ENCODE measurements at regions not wholly inside any gene's neighbourhood (a gene's known extent, or its start where the extent isn't known, plus 50 kb on each side); places are given as distances from the start of the nearest gene placed in this dataset.
"Not testable (repeated sequence)": the region's sequence is repeated elsewhere in the genome, so short reads cannot be mapped to it uniquely, and the experiment has no call there.

GRCh38 chr22:47432683-47433082 lies 670.2 kb downstream of the TBC1D22A start:
- in situ Hi-C loops (cut with HindIII; ENCODE audit: low sequenced_read_pairs), result no loop called here

GRCh38 chr22:47423861-47424820 lies 661.7 kb downstream of the TBC1D22A start:
- in situ Hi-C loops (cut with HindIII; ENCODE audit: low sequenced_read_pairs), result no loop called here

GRCh38 chr22:47423266-47423665 lies 660.8 kb downstream of the TBC1D22A start:
- in situ Hi-C loops (cut with HindIII; ENCODE audit: low sequenced_read_pairs), result no loop called here

- in situ Hi-C loops (cut with HindIII; ENCODE audit: low sequenced_read_pairs), result no loop called here
These were observed 660.3 kb downstream of the TBC1D22A start for GRCh38 chr22:47422736-47423135.

- in situ Hi-C loops (cut with HindIII; ENCODE audit: low sequenced_read_pairs), result no loop called here
These were observed 659.4 kb downstream of the TBC1D22A start for GRCh38 chr22:47421846-47422245.

- in situ Hi-C loops (cut with HindIII; ENCODE audit: low sequenced_read_pairs), result no loop called here
These were observed 657.8 kb downstream of the TBC1D22A start for GRCh38 chr22:47420211-47420610.

GRCh38 chr22:47419239-47419638 lies 656.8 kb downstream of the TBC1D22A start:
- in situ Hi-C loops (cut with HindIII; ENCODE audit: low sequenced_read_pairs), result no loop called here

- in situ Hi-C loops (cut with HindIII; ENCODE audit: low sequenced_read_pairs), result no loop called here
These were observed 655.2 kb downstream of the TBC1D22A start for GRCh38 chr22:47417699-47418098.

- in situ Hi-C loops (cut with HindIII; ENCODE audit: low sequenced_read_pairs), result no loop called here
These were observed 648.6 kb downstream of the TBC1D22A start for GRCh38 chr22:47411006-47411405.

GRCh38 chr22:47409539-47410275 lies 647.3 kb downstream of the TBC1D22A start:
- in situ Hi-C loops (cut with HindIII; ENCODE audit: low sequenced_read_pairs), result no loop called here

GRCh38 chr22:47408409-47408808 lies 646.0 kb downstream of the TBC1D22A start:
- in situ Hi-C loops (cut with HindIII; ENCODE audit: low sequenced_read_pairs), result no loop called here

GRCh38 chr22:47407461-47408025 lies 645.1 kb downstream of the TBC1D22A start:
- in situ Hi-C loops (cut with HindIII; ENCODE audit: low sequenced_read_pairs), result no loop called here

GRCh38 chr22:47406896-47407295 lies 644.4 kb downstream of the TBC1D22A start:
- in situ Hi-C loops (cut with HindIII; ENCODE audit: low sequenced_read_pairs), result no loop called here

- in situ Hi-C loops (cut with HindIII; ENCODE audit: low sequenced_read_pairs), result no loop called here
These were observed 643.9 kb downstream of the TBC1D22A start for GRCh38 chr22:47406180-47406834.

- in situ Hi-C loops (cut with HindIII; ENCODE audit: low sequenced_read_pairs), result not testable (repeated sequence)
These were observed 642.8 kb downstream of the TBC1D22A start for GRCh38 chr22:47405222-47405621.

- in situ Hi-C loops (cut with HindIII; ENCODE audit: low sequenced_read_pairs), result no loop called here
These were observed 640.6 kb downstream of the TBC1D22A start for GRCh38 chr22:47402876-47403525.

GRCh38 chr22:47401976-47402770 lies 639.7 kb downstream of the TBC1D22A start:
- in situ Hi-C loops (cut with HindIII; ENCODE audit: low sequenced_read_pairs), result no loop called here

GRCh38 chr22:47401592-47401898 lies 639.1 kb downstream of the TBC1D22A start:
- in situ Hi-C loops (cut with HindIII; ENCODE audit: low sequenced_read_pairs), result no loop called here

- in situ Hi-C loops (cut with HindIII; ENCODE audit: low sequenced_read_pairs), result no loop called here
These were observed 638.5 kb downstream of the TBC1D22A start for GRCh38 chr22:47400701-47401591.

Data from DLD1 (cell line).